HEK293 (cell line): ENCODE measurements at regions not wholly inside any gene's neighbourhood (a gene's known extent, or its start where the extent isn't known, plus 50 kb on each side); places are given as distances from the start of the nearest gene placed in this dataset.

Experiments used
- SALL2 ChIP-seq: fragments of 450-650 bp; formaldehyde crosslinking; IDR thresholded peaks from 2 replicates; pipeline ENCODE4 v1.5.0; 2017; ENCODE audit warnings: missing biosample characterization, mild to moderate bottlenecking, missing genetic modification characterization, borderline replicate concordance
- SETDB1 ChIP-seq: IDR thresholded peaks from one replicate; pipeline ENCODE4 v1.6.1; 2017; ENCODE audit warnings: mild to moderate bottlenecking, low read length, moderate library complexity, mixed read lengths; ENCODE audit not compliant: insufficient read length
- ZFP37 ChIP-seq: fragments of 450-650 bp; formaldehyde crosslinking; IDR thresholded peaks from 2 replicates; pipeline ENCODE4 v1.5.1; 2016; ENCODE audit warnings: missing biosample characterization, missing genetic modification characterization
- ZIC2 ChIP-seq: fragments of 450-650 bp; formaldehyde crosslinking; IDR thresholded peaks from 2 replicates; pipeline ENCODE4 v1.5.1; 2016; ENCODE audit warnings: missing biosample characterization, missing genetic modification characterization
- ZNF121 ChIP-seq: fragments of 450-650 bp; formaldehyde crosslinking; IDR thresholded peaks from 2 replicates; pipeline ENCODE4 v1.5.1; 2016; ENCODE audit warnings: missing biosample characterization, missing genetic modification characterization
- ZNF16 ChIP-seq: fragments of 450-650 bp; formaldehyde crosslinking; IDR thresholded peaks from 2 replicates; pipeline ENCODE4 v1.5.1; 2016; ENCODE audit warnings: low read depth, missing biosample characterization, missing genetic modification characterization
- ZNF266 ChIP-seq: fragments of 450-650 bp; formaldehyde crosslinking; IDR thresholded peaks from 2 replicates; pipeline ENCODE4 v1.5.1; 2016; ENCODE audit warnings: missing biosample characterization, missing genetic modification characterization, low read depth
- ZNF302 ChIP-seq: fragments of 450-650 bp; formaldehyde crosslinking; IDR thresholded peaks from 2 replicates; pipeline ENCODE4 v1.5.1; 2016; ENCODE audit warnings: missing biosample characterization, missing genetic modification characterization, low read depth
- ZNF335 ChIP-seq: fragments of 450-650 bp; formaldehyde crosslinking; conservative IDR thresholded peaks from 2 replicates; pipeline ENCODE4 v1.5.1; 2016; ENCODE audit warnings: missing biosample characterization, missing genetic modification characterization
- TF ChIP-seq, protein P1 (sequence below): fragments of 450-650 bp; formaldehyde crosslinking; IDR thresholded peaks from 2 replicates; pipeline ENCODE4 v1.5.1; 2016; ENCODE audit warnings: missing biosample characterization, missing genetic modification characterization
- TF ChIP-seq, protein P2 (sequence below): fragments of 450-650 bp; formaldehyde crosslinking; IDR thresholded peaks from 2 replicates; pipeline ENCODE4 v1.5.1; 2016; ENCODE audit warnings: missing biosample characterization, missing genetic modification characterization
- TF ChIP-seq, protein P3 (sequence below): fragments of 450-650 bp; formaldehyde crosslinking; IDR thresholded peaks from 2 replicates; pipeline ENCODE4 v1.5.1; 2017; ENCODE audit warnings: missing biosample characterization, missing genetic modification characterization
- TF ChIP-seq, protein P4 (sequence below): fragments of 450-650 bp; formaldehyde crosslinking; IDR thresholded peaks from 2 replicates; pipeline ENCODE4 v1.5.1; 2017; ENCODE audit warnings: missing biosample characterization, missing genetic modification characterization
- TF ChIP-seq, protein P5 (sequence below): fragments of 450-650 bp; formaldehyde crosslinking; IDR thresholded peaks from 2 replicates; pipeline ENCODE4 v1.5.1; 2017; ENCODE audit warnings: missing biosample characterization, missing genetic modification characterization

DNA sequence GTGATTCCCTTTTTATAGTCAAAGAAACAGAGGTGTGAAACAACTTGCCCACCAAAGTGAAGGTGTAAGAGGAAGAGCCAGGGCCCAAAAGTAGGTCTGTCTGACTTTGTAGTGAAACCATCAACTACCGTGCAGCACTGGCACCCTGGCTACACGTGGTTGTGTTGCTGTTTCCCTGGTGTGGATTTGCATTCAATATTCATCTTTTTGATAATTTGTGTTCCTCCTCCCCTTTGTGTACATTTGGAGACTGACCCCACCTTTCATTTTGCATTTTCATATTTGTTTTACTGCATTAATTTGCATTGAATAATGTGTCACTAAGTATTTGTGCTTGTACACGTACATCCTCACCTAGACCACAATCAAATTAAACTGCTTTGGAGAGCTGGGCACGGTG lies 873.8 kb upstream of the WWC1 start:
- TF ChIP-seq, protein P1, sequence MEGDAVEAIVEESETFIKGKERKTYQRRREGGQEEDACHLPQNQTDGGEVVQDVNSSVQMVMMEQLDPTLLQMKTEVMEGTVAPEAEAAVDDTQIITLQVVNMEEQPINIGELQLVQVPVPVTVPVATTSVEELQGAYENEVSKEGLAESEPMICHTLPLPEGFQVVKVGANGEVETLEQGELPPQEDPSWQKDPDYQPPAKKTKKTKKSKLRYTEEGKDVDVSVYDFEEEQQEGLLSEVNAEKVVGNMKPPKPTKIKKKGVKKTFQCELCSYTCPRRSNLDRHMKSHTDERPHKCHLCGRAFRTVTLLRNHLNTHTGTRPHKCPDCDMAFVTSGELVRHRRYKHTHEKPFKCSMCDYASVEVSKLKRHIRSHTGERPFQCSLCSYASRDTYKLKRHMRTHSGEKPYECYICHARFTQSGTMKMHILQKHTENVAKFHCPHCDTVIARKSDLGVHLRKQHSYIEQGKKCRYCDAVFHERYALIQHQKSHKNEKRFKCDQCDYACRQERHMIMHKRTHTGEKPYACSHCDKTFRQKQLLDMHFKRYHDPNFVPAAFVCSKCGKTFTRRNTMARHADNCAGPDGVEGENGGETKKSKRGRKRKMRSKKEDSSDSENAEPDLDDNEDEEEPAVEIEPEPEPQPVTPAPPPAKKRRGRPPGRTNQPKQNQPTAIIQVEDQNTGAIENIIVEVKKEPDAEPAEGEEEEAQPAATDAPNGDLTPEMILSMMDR (tag by site-specific recombination) = no peak
- TF ChIP-seq ZIC2 (tag by site-specific recombination) (no peak), ZFP37 (tag by site-specific recombination) (no peak), SALL2 (tag by site-specific recombination) (no peak), ZNF16 (tag by site-specific recombination) (no peak), SETDB1 (no peak), ZNF121 (no peak), ZNF302 (tag by site-specific recombination) (no peak), ZNF266 (tag by site-specific recombination) (no peak), ZNF335 (tag by site-specific recombination) (no peak)
- TF ChIP-seq, protein P2, sequence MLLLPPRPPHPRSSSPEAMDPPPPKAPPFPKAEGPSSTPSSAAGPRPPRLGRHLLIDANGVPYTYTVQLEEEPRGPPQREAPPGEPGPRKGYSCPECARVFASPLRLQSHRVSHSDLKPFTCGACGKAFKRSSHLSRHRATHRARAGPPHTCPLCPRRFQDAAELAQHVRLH (tag by site-specific recombination) = no peak
- TF ChIP-seq, protein P3, sequence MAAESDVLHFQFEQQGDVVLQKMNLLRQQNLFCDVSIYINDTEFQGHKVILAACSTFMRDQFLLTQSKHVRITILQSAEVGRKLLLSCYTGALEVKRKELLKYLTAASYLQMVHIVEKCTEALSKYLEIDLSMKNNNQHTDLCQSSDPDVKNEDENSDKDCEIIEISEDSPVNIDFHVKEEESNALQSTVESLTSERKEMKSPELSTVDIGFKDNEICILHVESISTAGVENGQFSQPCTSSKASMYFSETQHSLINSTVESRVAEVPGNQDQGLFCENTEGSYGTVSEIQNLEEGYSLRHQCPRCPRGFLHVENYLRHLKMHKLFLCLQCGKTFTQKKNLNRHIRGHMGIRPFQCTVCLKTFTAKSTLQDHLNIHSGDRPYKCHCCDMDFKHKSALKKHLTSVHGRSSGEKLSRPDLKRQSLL (tag by site-specific recombination) = no peak
- TF ChIP-seq, protein P4, sequence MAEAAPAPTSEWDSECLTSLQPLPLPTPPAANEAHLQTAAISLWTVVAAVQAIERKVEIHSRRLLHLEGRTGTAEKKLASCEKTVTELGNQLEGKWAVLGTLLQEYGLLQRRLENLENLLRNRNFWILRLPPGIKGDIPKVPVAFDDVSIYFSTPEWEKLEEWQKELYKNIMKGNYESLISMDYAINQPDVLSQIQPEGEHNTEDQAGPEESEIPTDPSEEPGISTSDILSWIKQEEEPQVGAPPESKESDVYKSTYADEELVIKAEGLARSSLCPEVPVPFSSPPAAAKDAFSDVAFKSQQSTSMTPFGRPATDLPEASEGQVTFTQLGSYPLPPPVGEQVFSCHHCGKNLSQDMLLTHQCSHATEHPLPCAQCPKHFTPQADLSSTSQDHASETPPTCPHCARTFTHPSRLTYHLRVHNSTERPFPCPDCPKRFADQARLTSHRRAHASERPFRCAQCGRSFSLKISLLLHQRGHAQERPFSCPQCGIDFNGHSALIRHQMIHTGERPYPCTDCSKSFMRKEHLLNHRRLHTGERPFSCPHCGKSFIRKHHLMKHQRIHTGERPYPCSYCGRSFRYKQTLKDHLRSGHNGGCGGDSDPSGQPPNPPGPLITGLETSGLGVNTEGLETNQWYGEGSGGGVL (tag by site-specific recombination) = no peak
- TF ChIP-seq, protein P5, sequence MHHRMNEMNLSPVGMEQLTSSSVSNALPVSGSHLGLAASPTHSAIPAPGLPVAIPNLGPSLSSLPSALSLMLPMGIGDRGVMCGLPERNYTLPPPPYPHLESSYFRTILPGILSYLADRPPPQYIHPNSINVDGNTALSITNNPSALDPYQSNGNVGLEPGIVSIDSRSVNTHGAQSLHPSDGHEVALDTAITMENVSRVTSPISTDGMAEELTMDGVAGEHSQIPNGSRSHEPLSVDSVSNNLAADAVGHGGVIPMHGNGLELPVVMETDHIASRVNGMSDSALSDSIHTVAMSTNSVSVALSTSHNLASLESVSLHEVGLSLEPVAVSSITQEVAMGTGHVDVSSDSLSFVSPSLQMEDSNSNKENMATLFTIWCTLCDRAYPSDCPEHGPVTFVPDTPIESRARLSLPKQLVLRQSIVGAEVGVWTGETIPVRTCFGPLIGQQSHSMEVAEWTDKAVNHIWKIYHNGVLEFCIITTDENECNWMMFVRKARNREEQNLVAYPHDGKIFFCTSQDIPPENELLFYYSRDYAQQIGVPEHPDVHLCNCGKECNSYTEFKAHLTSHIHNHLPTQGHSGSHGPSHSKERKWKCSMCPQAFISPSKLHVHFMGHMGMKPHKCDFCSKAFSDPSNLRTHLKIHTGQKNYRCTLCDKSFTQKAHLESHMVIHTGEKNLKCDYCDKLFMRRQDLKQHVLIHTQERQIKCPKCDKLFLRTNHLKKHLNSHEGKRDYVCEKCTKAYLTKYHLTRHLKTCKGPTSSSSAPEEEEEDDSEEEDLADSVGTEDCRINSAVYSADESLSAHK (tag by site-specific recombination) = no peak
